NCI-H1436 (cell line): ENCODE measurements at regions not wholly inside any gene's neighbourhood (a gene's known extent, or its start where the extent isn't known, plus 50 kb on each side); places are given as distances from the start of the nearest gene placed in this dataset.

Experiments used
- DNase-seq: peaks from one replicate; lab custom pipeline; 2025; lab: John Stamatoyannopoulos, UW

DNA sequence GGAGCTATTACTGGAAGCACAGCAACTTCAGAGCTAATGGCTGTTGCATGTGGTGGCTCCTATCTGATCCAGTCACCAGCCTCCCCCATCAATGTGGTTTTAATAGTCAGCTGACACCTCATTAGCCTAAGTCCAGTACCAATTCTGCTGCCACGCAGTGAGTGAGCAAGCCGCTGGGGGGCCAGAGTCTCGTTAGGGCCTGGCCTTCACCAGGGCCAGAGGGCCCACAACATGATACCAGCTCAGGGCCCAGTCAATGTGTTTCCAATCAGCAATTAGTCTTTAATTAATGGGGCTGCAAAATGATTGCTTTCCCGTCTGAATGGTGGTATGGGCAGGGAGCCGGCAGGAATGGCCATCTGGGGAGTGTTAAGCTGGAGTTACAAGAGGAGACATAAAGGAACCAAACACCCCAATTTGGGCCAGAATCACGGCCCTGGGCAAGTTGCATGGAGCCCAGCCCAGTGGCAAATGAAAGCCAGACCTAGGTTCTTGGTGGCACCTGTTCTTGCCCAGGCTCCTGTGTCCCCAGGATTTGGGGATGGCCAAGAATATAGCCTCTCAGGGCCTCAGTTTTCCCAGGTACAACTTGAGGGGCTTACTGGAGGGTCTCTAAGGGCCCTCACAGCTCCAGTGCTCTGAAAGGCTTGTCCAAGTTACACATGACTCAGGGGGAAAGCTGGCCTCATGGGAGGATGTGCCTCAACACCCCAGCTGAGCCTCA, 119.2 kb downstream of the EFNB1 start:
- DNase-seq = no peak

DNA sequence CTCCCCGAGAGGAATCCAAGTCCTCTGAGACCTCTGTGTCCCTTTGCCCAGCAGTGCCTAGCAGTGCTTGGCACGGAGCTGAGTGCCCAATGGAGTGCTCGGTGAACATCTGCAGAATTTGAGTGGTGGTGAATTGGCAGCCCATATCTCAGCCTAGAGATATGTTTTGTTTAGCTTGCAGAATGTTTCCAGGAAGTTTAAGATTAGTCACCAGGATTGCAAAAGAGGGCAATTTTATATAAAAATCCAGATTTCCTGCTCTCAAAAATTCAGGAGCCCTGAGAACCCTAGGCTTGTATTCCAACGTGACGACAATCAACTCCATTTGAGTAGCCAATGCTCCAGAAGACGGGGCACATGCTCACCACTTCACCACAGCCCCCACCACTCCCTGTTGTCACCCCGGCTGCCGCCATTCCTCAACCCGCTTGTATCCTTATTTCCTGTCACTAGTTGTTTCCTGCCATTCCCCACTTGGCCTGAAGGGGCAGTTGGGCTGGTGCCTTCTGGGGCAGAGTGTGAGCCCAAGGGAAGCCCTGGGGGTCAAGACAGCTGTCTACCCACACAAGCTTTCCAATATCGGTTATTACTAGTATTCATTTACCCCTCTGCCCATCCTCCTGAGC, 116.9 kb downstream of the EFNB1 start:
- no peak for DNase-seq

DNA sequence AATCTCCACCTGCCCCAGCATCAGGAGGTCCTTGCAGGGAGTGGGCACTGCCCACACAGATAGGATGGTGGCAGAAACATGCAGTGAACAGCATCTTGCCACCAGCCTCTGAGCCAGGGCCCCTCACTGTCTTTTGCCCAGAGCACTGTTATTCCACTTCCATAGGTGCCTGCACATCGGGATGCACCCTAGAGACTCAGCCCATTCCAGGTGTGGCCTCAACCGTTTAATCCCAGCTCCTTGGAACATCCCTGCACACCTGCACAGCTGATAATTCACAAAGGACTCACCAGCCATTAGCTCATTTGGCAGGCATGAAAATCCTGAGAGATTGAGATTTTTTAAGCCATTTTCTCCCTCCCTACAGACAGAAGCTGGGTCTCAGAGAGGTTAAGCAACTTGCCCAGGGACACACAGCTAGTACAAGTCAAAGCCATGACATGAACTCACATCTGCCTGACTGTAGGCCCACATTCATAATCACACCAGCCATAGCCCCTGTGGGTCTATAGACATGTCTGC, 116.3 kb downstream of the EFNB1 start:
- DNase-seq = no peak

DNA sequence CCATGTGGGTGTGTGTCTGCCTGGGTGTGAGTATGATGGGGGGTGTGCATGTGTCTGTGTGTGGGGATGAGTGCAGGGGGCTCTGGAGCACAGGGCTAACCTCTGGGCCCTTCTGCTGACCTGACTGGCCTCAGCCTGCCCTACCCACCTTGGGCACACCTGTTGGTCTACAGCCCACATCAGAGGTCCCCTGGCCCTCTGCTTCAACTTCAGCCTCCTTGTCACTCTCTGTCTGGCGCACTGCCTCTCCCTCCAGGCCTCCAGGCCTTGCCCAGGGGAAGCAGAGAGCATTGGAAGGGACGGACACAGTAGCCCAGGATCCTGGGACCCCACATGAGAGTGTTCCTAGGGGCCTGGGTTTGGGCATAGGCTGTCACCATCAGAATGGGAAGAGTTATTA, 115.4 kb downstream of the EFNB1 start:
- no peak for DNase-seq

DNA sequence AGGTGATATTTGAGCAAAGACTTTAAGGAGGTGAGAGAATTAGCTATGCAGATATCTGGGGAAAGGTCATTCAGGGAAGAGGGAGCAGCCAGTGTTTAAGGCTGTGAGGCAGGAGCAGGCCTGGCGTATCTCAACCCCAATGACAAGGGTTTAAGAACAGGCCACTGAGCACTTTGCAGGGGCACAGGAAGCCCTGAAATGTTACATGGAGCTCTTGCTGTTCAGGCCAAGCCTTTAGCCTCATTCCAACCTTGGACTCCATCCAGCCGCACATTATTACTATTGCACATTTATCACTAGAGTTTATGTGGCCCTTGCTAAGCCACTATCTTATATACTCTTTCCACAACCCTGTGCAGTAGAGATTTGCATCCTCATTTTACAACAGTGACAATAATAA, 114.0 kb downstream of the EFNB1 start:
- DNase-seq = no peak

DNA sequence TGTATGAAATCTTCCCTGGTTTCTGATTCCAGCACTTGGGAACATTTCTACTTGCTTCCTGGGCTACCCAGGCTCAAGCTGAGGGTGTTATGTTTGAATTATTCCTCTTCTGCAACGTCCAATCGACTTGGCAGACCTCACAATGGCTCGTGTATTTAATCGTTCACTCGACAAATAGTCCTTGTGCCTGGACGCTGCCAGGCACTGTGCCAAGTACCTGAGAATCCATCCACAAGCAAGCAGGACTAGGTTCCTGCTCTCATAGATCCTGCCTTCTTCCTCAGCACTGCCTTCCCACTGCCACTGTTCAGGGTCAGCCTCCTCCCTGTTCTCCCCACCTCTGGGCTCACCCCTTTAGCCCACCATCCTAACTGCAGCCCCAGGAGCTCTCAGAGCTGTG, 113.3 kb downstream of the EFNB1 start:
- no peak for DNase-seq

DNA sequence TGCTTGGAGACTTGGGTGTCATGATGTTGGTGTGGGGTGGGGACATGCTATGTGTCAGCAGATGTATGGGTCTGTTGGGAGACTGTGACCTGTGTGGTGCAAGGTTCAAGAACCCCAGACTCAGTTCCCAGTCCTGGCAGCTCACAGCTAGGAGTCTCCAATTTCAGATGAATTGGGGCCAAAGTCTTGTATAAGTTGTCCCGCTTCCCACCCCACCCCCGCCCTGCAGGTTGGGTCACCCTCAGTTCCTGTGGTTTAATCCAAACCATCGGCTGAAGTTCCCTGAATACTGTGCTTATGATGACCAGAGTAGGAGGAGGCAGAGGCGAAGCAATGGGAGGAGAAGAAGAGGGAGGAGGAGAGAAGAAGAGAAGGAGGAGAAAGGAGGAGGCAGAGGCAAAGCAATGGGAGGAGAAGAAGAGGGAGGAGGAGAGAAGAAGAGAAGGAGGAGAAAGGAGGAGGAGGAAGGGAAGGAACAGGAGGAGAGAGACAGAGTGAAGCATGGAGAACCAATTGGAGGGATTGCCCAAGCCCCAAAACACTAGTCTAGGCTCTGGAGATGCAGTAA, 112.6 kb downstream of the EFNB1 start:
- no peak for DNase-seq

DNA sequence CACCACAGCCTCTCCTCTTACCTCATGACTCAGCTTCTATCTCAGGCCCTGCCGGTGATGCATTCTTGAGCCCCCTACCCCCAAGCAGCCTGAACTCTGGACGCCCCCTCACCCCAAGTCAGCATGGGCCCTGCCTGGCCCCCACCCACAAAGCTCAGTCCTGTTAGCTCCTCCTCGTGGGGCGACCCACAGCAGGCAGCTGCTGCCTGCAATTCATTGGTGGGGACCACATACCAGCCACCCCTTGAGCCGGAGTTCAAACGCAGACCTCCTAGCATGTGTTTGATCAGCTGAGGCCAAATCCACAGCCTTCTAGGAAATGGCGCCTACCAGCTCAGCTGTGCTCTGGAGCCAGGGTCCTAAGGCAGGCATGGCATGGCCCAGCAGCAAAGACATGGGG, 111.8 kb downstream of the EFNB1 start:
- no peak for DNase-seq

DNA sequence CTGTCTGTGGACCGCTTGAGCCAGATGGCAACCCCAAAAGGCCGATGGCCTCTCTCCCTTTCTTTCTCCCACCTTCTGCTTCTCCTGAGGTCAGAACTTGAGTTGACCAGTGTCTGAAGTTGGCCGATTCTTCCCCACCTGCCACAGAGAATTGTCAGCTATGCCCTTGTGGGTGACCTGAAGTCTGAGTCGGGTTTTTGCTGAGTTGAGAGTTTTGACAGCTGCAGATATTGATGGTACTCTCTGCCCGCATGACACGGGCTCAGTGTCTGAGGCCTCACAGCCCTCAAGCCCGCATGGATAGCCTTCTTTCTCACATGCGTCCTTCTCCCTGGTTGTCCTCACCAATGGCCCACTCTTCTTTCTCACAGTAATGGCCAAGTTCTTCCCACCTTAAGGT, 111.0 kb downstream of the EFNB1 start:
- no peak for DNase-seq

DNA sequence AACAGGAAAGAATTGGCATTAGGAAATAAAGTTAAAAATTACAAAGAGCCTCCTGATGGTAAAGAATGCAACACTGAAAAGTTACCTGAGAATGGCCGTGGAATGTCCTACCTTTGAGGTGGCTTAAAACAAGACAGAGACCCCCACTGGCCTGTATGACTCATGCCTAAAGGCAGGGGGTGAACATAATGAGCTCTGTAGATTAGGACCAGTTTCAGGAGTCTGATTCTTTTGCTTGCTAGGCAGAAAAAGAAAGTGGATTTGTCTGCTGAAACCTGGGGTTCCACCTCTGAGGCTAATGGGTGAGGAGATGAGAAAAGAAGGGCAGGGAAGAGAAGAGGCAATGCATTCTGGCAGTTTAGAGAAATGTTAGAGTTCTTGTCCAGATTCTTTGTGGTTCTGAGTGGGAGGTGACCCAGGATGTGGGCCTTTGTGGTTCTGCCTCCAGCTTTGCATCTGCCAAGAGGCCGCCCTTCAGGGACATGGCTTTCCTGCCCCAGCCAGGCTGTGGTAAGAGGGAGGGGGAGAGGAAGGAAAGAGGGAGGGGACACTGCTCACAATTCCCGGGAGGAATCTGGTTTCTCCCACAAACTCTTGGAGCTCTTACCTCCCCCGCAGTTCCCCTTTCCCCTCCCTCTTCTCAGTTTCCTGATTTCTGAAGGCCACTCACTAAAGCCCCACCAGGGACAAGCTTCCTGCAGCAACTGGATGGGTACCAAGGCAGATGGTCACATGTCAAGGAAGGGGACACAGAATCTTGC, 109.6 kb downstream of the EFNB1 start:
- DNase-seq = no peak

DNA sequence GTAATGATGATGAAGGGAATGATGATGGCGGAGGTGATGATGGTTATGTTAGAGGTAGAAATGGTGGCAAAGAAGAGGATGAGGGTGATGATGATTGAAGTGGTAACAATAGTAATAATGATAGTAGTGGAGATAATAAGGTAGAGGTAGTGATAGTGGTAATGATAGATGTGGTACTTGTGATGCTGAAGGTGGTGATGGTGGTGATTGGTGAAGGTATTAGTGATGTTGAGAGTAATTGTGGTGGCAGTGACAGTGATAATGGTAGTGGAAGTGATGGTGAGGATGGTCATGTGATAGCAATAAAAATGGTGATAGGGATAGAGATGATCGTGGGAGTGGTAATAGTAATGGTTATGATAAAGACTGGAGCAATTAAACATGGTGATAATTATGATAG, 108.8 kb downstream of the EFNB1 start:
- DNase-seq = no peak

DNA sequence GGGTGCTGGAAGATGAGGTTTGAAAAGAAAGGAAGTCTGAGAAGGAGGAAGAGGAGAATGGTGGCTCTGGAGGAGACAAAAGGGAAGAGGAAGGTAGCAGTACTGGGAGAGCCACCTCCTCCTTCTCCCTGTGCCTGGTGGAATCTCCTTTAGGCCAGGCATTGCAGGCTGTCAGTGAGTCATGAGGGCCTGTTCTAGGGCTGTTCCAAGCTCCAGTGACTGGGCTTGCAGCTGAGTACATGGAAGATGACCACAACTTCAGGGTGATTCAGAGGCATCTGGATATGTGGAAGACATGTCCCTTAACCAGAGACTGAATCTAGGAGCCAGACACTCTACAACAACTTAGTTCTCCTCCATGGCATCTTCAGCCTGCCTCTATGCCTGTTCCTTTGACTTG, 107.8 kb downstream of the EFNB1 start:
- DNase-seq = no peak

DNA sequence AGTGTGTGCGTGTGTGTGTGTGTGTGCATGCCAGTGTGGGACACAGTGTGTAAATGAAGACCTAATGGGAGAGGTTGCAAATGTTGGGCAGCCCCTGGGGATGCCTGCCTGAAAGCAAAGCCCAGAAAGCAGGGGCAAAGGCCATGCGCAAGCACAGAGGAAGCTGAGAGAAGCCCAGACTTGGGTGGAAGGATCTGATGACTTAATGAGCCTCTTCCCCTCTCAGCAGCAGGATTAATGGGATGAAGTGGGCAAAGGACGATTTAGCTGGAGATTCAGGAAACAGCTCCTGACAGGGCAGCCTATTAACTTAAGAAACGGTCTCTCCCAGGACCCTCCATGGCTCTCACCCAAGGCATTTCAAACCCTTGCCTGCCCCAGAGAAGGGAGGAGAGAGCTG, 107.3 kb downstream of the EFNB1 start:
- DNase-seq = no peak

DNA sequence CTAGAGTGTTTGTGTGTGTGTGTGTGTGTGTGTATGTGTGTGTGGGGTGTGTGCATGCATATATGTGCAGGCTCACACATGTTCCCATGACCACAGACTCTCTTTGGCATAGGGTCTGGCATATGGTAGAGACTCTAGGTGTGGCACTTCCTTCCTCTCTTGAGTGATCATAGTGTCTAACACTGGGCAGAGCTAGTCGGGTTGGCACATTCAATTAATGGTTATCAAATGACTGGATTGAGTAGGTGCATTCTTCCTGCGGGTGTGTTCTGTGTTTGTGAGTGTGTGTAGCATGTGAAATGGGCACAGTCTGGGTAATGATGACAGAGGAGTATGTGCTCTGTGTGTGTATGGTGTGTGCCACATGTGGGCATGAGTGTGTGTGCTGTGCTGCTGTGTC, 106.5 kb downstream of the EFNB1 start:
- DNase-seq = no peak

DNA sequence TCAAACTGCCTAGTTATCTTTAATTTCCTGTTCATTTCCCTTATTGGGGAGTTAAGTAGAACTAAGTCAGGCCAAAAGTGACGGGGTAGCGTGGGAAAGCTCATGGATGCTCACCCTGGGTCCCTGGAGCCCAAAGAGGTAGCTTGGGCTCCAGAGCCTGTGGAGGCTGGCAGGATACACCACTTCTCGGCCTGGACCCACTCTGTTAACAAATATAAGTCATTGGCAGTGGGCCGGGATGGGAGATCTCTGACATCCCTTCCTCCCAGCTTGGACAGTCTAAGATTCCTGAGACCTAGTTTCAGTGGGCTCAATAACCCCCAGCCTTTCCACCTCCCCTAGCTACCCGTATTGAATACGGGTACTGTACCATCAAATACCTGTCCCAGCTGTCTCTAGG, 106.1 kb downstream of the EFNB1 start:
- DNase-seq = no peak

DNA sequence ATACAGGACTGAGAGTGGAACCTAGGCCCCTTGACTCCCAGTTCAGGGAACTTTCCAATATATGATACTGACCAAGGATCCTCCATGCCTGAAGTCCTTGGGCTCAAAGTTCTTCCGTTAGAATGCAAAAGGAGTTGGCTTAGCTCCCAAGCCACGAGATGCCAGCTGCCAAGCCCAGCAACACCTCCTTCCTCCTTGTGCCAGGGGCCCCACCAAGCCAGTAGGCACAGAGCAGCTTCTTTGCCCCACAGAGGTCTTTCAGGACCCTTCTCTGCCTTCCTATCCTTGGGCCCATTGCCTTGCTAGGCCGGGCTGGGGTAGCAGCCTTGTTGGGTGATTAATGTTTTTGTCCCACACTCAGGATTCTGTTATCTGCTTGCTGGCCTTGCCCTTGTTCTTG, 105.6 kb downstream of the EFNB1 start:
- DNase-seq = no peak

DNA sequence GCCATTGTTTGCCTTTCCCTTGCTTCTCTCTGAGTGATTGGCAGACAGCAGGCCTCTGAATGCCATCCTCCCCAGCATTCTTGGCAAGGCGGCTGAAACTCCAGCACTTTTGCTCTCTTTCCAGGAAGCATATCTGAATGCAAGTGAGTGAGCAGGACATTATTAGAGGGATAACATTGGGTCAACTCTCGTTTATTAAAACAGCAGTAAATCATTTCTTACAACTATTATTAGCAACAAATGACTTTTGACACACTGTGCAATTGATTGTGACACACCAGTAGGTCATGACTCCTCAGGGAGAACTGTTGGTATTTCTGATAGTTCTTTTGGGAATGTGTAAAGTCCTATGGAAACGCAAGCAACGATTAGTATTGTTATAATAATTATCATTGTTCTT, 103.8 kb downstream of the EFNB1 start:
- DNase-seq = no peak

DNA sequence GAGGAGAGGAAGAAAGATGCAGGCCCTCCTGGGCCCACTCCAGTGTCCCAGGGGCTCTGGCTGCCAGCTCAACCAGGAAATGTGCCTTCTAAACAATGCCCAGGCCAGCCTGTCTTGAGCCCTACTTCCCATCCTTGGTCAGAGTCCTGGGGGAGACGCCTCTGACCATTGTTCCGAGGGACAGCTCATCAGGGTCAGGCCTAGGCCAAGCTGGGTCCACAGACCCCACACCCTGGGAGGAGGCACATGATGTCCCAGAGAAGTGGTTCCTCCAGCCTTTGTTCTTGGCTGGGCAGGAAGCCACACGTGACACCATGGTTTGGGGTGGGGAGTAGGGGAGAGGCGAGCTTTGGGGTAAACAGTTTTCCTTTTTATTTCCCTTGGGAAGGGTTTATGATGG, 102.5 kb downstream of the EFNB1 start:
- DNase-seq = no peak

DNA sequence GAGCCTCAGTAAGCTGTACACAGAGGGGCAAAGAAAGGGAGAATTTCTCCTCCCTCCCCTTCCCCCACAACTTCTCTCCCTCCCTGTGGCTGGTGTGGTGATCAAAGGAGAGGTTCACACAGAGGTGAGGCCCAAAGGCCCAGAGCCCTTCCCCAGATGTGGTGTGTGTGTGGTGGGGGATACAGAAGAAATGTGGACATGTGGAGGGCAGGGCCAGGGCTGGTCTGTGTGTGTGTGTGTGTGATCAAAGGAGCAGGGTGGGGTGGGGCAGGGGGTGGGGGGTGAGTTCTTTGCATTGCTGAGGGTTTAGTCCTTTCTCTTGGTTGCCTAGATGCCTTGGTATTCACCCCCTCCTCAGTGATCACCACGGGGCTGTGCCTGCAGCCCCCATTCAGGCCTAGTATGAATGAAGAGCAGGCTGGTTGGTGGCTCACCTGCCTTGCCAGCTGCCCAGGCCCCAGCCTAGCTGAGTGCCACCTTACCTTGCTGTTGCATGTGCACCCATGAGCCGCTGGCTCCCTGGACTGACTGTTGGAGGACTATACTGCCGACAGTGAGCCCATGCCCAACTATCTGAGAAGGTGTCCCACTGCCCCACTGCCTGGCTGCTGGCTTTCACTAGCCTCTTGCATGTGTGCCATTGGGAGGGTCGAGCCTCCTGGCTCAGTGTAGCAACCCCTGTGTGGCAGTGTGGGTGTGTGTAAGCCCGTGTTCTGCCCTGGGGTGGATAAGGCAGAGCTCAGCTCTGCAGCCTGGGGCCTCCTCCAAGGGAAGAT, 101.9 kb downstream of the EFNB1 start:
- no peak for DNase-seq

DNA sequence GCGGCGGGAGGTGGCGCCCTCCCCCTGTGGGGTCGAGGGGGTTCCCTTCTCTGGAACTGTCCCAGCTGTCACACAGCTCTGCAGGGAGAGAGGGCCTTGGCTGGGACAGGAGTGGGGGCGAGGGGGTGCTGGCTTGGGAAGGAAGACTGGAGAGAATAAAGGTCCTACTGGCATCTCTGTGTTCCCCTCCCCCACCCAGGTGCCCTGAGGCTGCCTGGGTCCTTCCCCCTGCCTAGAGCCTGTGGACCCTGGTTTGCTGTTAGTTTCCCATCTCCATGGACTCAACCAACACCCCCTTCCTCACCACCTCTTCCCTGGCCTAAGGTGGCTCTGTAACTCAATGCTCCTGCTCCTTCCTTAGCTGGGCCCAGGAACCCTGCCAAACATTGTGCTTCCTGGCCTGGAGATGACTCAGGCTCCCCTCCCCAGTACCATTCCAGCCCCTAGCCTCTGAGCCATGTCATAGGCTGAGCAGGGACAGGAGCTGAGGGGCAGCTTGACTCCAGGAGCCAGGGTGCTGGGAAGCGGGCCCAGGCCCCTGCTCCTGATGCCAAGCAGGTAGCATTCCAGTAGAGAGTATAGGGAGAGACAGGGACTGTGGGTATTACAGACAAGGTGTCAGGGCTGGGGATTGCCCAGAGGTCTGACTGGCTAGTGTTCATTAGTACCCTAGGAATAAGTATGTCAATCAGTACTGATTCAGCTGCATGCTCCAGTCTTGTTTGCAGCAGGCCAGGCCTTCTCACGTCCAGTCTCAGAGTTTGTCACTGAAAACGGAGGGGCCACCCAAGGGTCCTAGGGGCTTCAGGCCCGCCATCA, 100.7 kb downstream of the EFNB1 start:
- DNase-seq = no peak

DNA sequence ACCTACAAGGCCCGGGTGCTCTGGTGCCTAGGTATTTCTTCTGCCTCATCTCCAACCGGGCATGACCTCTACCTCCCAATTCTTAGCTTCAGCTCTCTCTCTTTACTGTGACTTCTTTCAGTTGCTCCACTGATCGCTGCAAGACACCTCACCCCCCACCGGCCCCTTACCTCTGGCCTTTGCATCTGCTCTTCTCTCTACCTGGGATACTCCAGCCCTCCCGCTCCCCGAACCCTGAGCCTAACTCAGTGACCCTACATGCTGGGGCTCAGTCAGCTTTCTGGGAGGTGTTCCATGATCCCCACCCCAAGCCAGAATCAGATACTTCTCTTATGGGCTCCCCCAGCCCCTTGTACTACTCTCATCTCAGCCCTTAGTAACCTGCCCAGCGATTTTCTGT, 99.6 kb downstream of the EFNB1 start:
- DNase-seq = no peak
